Upper lobe of left lung (tissue), 4 donors: ENCODE measurements at regions not wholly inside any gene's neighbourhood (a gene's known extent, or its start where the extent isn't known, plus 50 kb on each side); places are given as distances from the start of the nearest gene placed in this dataset.

Experiments
- CTCF ChIP-seq, 6 experiments: fragments of 450-650 bp in 4 of 6; fragments of 200-600 bp in 2 of 6; sonication (generic) in 2 of 6; IDR thresholded peaks; one replicate each; pipeline ENCODE4 v1.5.1; 2016 to 2019; ENCODE audit warnings: antibody characterized with exemption in 6 of 6
- POLR2A ChIP-seq, 4 donors: fragments of 450-650 bp; IDR thresholded peaks; one replicate each; pipeline ENCODE4 v1.5.1; 2016 to 2017; ENCODE audit warnings: antibody characterized with exemption in 4 of 4, mild to moderate bottlenecking in 2 of 4

GRCh38 chr1:81618376-81618775 lies 182.4 kb upstream of the ADGRL2 start:
- TF ChIP-seq CTCF (IDR thresholded peaks at IDR 0.05) (no peak), POLR2A (IDR thresholded peaks at IDR 0.05) (no peak)
